Mucosa of gallbladder (tissue), 1 donor: ENCODE measurements at regions not wholly inside any gene's neighbourhood (a gene's known extent, or its start where the extent isn't known, plus 50 kb on each side); places are given as distances from the start of the nearest gene placed in this dataset.
"Not testable (repeated sequence)": the region's sequence is repeated elsewhere in the genome, so short reads cannot be mapped to it uniquely, and the experiment has no call there.

Experiments used
- DNase-seq: peaks from one replicate; pipeline ENCODE4 v3.0.0-alpha.2; 2020; ENCODE audit warnings: low spot score
- donor health status: DM: no; HTN: no; CAD: no.

DNA sequence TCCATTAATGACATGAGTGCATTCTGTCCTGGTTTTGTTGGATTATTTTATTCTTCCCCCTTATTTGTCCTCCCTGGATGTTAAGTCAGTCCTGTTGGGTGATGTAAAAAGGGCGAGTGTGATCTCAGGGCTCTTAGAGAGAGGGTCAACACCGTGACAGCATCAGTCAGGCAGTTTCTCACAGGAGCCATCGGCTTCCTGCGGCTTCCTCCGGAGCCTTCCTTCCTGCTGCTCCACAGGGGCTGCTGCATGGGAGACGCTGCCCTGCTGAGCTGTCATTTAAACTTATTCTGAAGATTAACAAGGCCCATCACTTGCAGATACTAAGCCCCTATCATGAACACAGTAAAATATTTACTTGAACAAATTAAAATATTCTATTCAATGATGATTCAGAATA, 211.3 kb downstream of the SPATA31A1 start:
- not testable (repeated sequence) for DNase-seq

DNA sequence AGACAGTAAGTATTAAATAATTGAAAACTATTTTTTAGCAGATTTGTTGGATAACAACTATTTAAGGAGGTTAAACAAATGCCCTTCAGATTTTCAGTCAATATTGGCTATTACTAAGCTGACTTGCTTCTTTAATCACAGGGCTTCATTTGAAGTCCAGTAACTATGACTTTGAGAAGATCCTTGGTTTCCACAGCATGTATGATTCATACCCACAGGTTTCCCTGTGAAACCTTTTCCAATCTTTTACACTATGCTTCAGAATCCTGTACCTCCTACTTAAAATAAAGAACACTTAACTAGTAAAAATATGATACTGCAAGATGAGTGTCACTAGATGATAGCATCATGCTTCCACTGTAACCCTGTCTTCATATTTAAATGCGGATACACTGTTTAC, 211.9 kb downstream of the SPATA31A1 start:
- not testable (repeated sequence) for DNase-seq

DNA sequence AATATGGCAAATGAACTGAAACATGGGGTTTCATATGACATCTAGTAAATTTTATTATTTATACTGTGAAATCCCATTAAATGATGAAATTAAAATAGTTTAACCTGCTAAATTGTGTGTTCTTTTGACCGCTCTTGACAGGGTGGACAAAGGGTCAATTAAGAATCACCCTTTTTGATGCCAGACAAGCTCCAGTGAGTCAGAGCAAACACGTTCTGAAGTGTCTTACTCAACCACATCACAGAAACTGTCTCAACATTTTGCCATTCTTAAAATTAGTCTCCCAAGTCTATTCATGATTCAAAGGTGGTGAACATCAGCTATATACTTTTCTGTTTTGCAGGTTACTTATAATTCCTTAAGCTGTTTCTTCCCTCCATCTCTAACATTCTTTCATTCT, 213.4 kb downstream of the SPATA31A1 start:
- not testable (repeated sequence) for DNase-seq

DNA sequence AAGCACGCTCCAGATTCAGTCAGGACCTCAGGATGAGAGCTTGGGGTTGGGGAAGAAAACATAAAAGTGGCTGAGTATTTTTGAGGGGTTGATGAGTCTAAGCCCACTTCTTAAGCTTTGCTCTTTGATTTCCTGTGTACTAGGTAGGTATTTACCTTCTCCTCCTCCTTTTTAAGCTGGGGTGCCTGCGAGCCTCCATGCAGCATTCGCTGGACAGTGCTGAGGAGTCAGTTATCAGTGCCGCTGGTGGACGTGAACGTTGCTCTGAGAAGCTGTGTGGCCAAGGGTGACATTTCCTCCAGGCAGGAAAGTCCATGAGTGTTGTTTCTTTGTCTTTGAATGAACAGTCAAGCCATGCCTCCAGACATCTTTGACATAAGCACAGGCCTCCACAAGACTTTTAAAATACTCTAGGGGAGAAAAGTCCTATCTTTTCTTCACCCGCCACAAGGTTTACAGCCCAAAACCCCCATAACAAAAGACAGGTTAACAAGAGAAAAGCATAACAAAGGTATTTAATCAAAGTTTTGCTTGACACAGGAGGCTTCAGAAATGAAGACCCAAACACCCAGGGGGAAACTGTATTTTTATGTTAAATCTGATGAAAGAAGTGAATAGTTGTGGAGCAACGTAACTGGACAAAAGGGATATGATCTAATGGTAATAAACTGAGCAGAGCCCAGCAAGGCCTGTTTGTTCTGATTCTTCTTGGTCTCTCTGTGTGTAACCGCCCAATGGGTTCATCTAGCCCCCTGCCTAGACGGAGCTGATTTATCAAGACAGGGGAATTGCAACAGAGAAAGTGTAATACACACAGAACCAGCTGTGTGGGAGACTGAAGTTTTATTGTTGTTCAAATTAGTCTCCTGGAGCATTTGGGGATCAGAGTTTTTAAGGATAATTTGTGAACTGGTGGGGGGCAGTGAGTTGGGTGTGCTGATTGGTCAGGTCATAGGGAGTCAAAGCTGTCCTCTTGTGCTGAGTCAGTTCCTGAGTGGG, 217.9 kb downstream of the SPATA31A1 start:
- DNase-seq: not testable (repeated sequence)

DNA sequence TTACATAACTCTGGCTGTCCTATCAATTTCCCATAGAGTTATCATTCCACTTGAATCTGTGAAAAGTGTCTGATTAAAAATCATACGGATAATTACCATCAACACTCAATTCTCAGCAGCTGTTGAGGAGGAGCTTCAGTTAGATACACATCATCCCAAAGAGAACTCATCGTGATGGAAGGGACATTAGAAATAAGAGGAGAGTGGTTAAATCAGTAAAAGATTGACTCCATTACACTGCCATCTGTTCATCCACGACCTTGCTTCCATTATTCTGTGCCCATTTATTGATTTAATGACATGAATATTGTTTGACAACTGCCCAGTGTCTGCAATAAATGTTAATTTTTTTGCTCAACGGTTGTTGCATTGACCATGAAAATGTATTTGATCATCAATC, 223.5 kb downstream of the SPATA31A1 start:
- DNase-seq: not testable (repeated sequence)

DNA sequence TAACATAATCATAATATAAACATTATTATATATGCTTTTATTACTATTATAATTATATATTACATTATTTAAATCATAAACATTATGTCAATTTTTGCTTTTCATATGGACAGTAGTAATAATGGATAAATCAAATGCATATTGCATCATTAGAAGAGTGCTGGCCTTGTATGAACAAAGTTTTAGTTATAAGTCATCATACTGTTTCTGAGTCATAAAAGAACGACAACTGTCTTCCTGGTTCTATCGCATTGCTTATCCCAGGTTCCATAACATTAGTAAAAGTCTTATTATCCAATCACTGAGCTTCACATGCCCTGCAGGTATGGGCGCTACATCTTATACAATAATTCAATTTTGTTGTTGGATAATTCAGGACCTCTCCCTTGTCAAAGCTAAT, 225.8 kb downstream of the SPATA31A1 start:
- not testable (repeated sequence) for DNase-seq

DNA sequence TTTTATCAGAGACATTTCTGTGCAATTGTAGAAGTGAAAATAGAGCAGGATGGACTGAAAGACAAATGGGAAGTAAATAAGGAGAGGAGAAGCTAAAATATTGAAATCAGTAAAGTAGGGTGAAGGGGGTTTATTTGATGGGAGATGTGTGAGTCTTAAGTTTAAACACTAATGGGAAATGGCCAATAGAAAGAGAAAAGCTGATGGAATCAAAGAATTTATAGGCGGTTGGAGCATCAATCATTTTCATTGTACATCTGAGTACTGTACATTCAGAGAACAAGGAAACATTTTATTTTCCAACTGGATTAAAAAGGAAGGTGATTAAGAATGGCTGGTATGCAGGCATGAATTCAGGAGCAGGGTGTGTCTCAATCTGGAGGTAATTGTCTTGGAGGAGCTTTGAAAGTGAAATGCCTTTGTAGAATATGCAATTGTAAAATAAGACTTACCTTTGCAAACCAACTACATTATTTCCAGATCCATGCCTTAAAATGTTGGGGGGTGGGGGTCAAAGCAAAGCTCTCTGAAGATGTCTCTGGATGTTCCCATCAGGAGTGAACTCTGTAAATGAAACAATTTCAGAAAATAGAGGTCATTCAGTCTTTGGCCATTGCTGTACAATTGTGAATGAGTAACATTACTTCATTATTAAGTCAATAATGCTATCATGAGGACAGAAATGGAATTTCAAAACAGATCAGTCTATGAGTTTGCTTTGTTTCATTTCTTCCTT, 227.4 kb downstream of the SPATA31A1 start:
- not testable (repeated sequence) for DNase-seq

DNA sequence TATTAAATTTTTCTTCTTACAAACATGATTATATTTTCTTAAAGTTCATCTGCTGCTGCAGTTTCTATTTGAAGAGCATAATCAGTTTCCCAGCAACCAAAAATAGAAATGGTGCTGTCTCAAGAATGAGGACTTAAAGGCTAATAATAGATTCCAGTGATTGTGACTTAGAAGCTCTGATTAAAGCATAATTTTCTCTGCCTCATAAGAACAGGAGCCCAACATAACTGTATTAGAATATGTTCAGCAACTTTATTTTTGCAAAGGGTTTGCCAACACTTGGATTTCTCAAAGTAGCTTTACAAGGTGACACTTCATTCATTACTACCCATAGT, 227.9 kb downstream of the SPATA31A1 start:
- not testable (repeated sequence) for DNase-seq

DNA sequence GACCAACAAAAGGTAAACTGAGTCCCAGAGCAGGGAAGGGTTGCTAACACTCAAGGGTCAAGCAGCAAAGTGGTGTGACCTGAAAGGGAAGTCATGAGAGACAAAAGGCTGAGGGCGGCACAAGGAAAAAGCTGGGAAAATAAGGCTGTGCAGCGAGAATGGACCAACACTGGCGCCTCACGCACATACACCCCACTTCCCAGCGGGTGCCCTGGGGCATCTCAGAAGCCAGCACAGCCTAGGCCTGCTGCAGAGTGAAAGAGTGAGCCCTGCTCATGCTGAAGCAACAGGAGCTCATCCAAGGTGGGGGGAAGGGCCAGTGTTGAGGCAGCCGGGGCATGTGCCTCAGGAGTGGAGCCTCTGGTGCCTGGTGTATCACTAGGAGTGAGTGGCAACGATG, 229.8 kb downstream of the SPATA31A1 start:
- not testable (repeated sequence) for DNase-seq

DNA sequence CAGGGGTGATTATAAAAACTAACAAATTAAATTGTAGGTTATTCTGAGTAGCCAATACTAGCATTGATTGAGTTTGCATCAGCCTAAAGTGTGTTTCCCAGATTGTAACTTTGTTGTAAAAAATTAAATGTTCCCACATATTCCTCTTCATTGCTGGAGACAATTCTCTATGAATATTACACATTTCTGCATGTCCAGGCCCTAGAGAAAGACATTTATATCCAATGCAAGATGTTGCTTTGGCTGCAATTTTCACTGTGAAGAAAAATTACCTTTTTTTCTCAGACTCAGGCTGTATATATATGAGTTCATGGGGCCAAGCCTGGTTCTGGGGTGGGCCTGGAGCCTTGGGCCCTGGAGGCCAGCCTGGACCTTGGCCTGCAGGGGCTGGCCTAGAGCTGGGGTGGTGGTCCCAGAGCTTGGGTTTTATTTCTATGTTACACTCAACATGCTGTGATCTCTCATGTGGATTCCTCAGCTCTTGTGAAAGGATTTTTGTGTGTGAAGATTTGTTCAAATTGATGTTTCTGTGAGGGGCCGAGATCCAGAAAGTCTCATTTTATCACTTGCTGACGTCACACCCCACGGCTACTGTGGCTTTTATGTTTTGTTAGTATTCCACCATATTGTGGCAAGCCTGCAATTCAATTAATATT, 232.5 kb downstream of the SPATA31A1 start:
- no peak for DNase-seq

DNA sequence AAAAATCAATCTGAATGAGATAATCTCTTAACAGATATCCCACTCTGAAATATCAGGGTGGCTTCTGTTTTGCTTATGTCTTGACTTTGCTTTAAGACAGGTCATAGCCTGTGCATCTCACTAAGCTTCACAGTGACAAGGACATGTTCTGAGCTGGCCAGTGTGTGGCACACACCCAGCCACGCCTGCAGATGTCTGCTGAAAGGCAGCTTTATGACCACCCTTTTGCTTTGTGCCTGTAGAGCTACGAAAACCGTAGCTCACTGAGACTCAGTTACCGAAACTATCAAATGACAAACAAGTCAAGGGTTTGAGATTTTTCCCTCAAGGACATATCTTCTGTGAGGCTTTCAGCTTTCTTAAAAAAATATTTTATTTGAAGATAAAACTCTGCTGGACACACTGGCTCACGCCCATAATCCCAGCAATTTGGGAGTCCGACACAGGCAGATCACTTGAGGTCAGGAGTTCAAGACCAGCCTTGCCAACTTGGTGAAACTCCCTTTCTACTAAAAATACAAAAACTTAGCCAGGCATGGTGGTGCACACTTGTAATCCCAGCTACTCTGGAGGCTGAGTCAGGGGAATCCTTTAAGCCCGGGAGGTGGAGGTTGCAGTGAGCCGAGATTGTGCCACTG, 233.2 kb downstream of the SPATA31A1 start:
- no peak for DNase-seq

DNA sequence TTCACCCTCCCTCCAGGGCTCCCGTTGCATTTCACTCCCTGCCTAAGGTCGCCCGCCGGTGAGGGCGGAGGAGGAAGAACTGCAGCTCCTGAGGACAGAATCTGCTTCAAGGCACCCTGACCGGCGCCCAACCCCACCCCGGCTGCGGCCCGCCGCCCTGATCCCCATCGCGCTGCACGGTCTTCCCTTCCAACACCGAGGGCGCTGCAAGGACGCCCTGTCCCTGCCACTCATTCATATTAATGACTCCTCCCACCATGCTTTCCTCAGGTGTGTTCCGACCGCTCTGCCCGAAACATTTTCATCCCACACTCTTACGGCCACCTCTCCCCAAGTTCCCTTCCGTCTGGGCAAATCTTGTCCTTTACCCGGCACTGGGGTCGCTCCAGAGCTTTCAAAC, 248.6 kb downstream of the SPATA31A1 start:
- not testable (repeated sequence) for DNase-seq

DNA sequence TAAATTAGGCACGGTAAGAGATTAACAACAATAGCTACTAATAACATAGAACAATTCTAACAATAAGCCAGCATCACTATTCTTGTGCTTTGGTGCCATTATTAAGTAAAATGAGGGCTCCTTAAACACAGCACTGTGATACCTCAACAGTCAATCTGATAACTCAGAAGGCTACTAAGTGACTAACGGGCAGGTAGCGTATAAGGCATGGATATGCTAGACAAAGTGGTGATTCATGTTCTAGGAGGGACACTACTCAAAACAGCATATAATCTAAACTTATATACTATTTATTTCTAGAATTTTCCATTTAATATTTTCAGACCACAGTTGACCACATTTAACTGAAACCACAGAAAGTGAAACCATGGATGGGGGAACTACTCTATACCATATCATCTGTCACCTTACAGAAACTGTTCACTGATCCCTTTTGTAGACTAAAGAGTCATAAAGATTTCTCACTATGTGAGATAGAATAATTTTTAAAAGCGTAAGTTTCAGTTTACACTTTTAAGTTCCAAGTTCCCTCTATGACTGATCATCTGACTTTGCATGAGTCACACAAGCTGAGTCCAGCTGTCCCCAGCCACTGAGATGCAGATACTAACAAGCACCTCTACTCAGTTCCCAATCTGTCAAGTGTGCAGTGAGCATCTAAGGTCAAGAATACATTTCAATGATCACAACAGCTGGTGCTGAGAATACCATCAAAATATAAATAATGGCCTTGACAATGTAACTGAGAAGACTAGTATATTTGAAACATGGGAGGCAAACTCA, 256.2 kb downstream of the SPATA31A1 start:
- not testable (repeated sequence) for DNase-seq

DNA sequence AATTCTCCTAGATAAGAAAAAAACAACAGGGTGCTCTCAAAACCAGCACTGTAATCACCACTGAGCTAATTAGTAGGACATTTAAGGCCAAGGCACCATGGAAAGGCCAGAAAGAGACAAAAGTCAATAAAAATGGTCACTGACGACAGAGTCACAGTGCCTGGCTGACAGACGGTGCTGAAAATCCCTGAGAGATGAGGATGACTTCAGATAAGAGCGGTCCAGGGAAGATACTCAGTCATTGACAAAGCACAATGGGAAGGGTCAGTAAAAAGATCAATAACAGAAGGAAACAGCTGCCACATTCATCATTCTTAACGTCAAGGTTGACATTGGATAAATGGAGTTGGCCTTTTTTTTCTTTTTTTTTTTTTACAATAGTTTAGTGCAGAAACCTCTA, 261.0 kb downstream of the SPATA31A1 start:
- not testable (repeated sequence) for DNase-seq

DNA sequence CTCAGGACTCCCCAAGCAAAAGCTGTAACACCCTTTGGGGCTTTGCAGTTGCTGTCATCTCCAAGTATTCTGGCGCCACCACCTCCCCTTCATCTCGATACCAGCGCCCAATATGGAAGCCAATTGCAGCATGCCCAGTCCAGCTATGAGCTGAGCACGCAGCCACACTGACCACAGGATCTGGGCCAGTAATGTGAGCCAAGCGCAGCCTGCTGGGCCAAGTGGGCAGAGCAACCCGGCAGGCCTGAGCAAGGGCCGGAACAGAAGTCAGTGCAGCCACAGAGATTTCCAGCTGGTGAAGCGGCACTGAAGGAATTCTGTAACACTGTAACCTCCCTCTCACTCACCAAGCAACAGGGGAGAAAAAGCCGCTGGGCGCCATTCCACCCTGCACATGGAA, 268.6 kb downstream of the SPATA31A1 start:
- DNase-seq: not testable (repeated sequence)

DNA sequence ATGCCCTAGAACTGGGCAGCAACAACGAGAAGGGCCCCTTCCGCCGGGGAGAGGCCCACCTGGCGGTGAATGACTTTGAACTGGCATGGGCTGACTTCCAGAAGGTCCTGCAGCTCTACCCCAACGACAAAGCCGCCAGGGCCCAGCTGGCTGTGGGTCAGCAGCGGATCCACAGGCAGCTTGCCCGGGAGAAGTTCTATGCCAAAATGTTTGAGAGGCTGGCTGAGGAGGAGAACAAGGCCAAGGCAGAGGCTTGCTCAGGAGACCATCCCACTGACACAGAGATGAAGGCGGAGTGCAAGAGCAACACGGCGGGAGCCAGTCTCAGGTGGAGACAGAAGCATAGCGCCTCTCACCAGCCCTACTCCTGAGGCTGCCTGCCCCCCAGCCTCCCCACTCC, 276.6 kb downstream of the SPATA31A1 start:
- not testable (repeated sequence) for DNase-seq

DNA sequence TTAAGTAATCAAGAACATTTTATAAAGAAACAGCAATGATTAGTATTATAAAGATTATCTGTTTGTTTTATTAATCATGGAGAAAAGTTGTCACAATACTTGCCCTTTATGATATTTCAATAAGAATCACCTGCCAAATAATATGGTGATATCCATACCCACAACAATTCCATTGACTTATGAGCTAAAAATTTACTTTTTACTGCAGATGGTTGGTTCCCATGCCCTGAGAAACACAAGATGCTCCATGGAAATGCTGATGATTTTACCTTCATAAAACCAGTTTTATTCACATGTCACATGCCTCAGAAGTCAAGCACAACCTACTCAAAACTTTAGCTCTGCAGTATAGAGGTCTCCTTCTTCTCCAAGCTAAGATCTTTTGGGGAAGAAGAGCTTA, 293.6 kb downstream of the SPATA31A1 start:
- not testable (repeated sequence) for DNase-seq

DNA sequence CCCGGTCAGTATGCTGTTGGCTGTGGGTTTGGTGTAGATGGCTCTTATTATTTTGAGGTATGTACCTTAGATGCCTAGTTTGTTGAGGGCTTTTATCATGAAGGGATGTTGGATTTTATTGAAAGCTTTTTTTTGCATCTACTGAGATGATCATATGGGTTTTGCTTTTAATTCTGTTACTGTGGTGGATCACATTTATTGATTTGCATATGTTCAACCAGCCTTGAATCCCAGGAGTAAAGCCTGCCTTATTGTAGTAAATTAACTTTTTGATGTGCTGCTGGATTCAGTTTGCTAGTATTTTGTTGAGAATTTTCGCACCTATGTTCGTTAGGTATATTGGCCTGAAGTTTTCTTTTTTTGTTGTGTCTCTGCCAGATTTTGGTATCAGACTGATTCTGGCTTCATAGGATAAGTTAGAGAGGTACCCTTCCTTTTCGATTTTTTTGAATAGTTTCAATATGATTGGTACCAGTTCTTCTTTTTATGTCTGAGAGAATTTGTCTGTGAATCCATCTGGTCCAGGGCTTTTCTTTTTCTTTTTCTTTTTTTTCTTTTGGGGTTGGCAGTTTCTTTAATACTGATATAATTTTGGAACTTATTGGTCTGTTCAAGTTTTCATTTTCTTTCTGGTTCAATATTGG, 301.6 kb downstream of the SPATA31A1 start:
- not testable (repeated sequence) for DNase-seq

DNA sequence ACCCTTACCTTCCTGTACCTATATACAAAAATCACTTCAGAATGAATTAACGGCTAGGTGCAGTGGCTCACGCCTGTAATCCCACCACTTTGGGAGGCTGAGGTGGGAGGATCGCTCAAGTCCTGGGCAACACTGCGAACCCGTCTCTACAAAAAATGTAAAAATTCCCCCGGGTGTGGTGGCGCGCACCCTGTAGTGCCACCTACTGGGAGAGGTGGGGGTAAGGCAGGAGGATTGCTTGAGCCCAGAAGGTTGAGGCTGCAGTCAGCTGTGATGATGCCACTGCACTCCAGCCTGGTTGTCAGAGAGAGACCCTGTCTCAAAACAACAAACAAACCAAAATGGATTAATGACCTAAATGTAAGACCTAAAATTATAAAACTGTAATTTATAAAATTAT, 307.6 kb downstream of the SPATA31A1 start:
- not testable (repeated sequence) for DNase-seq

DNA sequence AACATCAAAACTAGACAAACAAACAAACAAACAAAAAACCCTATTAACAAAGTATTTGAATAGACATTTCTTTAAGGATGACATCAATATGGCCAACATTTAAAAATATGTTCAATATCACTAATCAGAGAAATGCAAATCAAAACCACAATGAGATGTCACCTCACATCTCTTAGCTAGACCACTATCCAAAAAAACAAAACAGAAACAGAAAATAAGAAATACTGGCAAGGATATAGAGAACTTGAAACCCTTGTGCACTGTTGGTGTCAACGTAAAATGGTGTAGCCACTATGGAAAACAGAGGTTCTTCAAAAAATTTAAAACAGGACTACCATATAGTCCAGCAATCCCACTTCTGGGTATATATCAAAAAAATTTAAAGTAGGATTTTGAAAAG, 308.2 kb downstream of the SPATA31A1 start:
- DNase-seq: not testable (repeated sequence)
